IPS-15b (cell line): ENCODE measurements at regions not wholly inside any gene's neighbourhood (a gene's known extent, or its start where the extent isn't known, plus 50 kb on each side); places are given as distances from the start of the nearest gene placed in this dataset.
"Not testable (repeated sequence)": the region's sequence is repeated elsewhere in the genome, so short reads cannot be mapped to it uniquely, and the experiment has no call there.

ENCODE experiments used
- H3K27me3 ChIP-seq: one replicate; pipeline ENCODE4 v1.6.1; 2013; ENCODE audit warnings: low read length; ENCODE audit not compliant: control insufficient read depth, insufficient read depth
- H3K36me3 ChIP-seq: one replicate; pipeline ENCODE4 v1.6.1; 2013; ENCODE audit warnings: low read length; ENCODE audit not compliant: control insufficient read depth, insufficient read depth
- H3K4me1 ChIP-seq: one replicate; pipeline ENCODE4 v1.6.1; 2013; ENCODE audit warnings: mild to moderate bottlenecking, low read length; ENCODE audit not compliant: control insufficient read depth, insufficient read depth
- H3K4me3 ChIP-seq: one replicate; pipeline ENCODE4 v1.5.1; 2013; ENCODE audit warnings: low read depth, low read length
- H3K9ac ChIP-seq: one replicate; pipeline ENCODE4 v1.6.1; 2013; ENCODE audit warnings: low read depth, mild to moderate bottlenecking, low read length
- H3K9me3 ChIP-seq: one replicate; pipeline ENCODE4 v1.6.1; 2013; ENCODE audit warnings: mild to moderate bottlenecking, low read length; ENCODE audit not compliant: control insufficient read depth, insufficient read depth

- H3K36me3 ChIP-seq, H3K4me1 ChIP-seq, H3K27me3 ChIP-seq, H3K9me3 ChIP-seq, H3K9ac ChIP-seq, H3K4me3 ChIP-seq: not testable (repeated sequence)
Measured at GRCh38 chr14:105896206-105896605, 369.8 kb downstream of the TMEM121 start.

- H3K27me3 ChIP-seq, H3K4me3 ChIP-seq, H3K9me3 ChIP-seq, H3K36me3 ChIP-seq, H3K9ac ChIP-seq, H3K4me1 ChIP-seq: not testable (repeated sequence)
Measured at GRCh38 chr14:105896961-105897724, 370.8 kb downstream of the TMEM121 start.

- H3K4me1 ChIP-seq: no peaks in the 10 kb centered on the region
- no peak overlapping the region for H3K9ac ChIP-seq
- no peak overlapping the region for H3K4me3 ChIP-seq
- H3K36me3 ChIP-seq: no peaks in the 10 kb centered on the region
- peaks cover 9% of the 10 kb centered on the region for H3K9me3 ChIP-seq
- H3K27me3 ChIP-seq: no peaks in the 10 kb centered on the region
Measured at GRCh38 chr14:105897725-105898113, 371.3 kb downstream of the TMEM121 start.

- H3K9me3 ChIP-seq: peaks cover 9% of the 10 kb centered on the region
- H3K36me3 ChIP-seq: no peaks in the 10 kb centered on the region
- H3K4me3 ChIP-seq: no peak overlapping the region
- no peaks in the 10 kb centered on the region for H3K4me1 ChIP-seq
- no peaks in the 10 kb centered on the region for H3K27me3 ChIP-seq
- no peak overlapping the region for H3K9ac ChIP-seq
Measured at GRCh38 chr14:105898482-105899010, 372.2 kb downstream of the TMEM121 start.

- H3K9me3 ChIP-seq: peaks cover 9% of the 10 kb centered on the region
- no peaks in the 10 kb centered on the region for H3K4me1 ChIP-seq
- no peak overlapping the region for H3K9ac ChIP-seq
- H3K27me3 ChIP-seq: no peaks in the 10 kb centered on the region
- no peaks in the 10 kb centered on the region for H3K36me3 ChIP-seq
- H3K4me3 ChIP-seq: no peak overlapping the region
Measured at GRCh38 chr14:105899071-105899641, 372.8 kb downstream of the TMEM121 start.

GRCh38 chr14:105899657-105900397, 373.4 kb downstream of the TMEM121 start:
- H3K9me3 ChIP-seq: peaks cover 9% of the 10 kb centered on the region
- no peaks in the 10 kb centered on the region for H3K4me1 ChIP-seq
- no peak overlapping the region for H3K4me3 ChIP-seq
- H3K36me3 ChIP-seq: no peaks in the 10 kb centered on the region
- no peaks in the 10 kb centered on the region for H3K27me3 ChIP-seq
- no peak overlapping the region for H3K9ac ChIP-seq

- Histone ChIP-seq H3K9ac (no peak overlapping the region), H3K27me3 (no peaks in the 10 kb centered on the region), H3K36me3 (no peaks in the 10 kb centered on the region), H3K4me1 (no peaks in the 10 kb centered on the region), H3K4me3 (no peak overlapping the region), H3K9me3 (peaks cover 9% of the 10 kb centered on the region)
Measured at GRCh38 chr14:105900398-105901160, 374.2 kb downstream of the TMEM121 start.

GRCh38 chr14:105901226-105901625, 374.8 kb downstream of the TMEM121 start:
- Histone ChIP-seq H3K4me1 (no peaks in the 10 kb centered on the region), H3K27me3 (no peaks in the 10 kb centered on the region), H3K9ac (no peak overlapping the region), H3K36me3 (no peaks in the 10 kb centered on the region), H3K4me3 (no peak overlapping the region), H3K9me3 (peaks cover 9% of the 10 kb centered on the region)

- peaks cover 11% of the 10 kb centered on the region for H3K9me3 ChIP-seq
- H3K27me3 ChIP-seq: no peaks in the 10 kb centered on the region
- no peaks in the 10 kb centered on the region for H3K4me1 ChIP-seq
- no peaks in the 10 kb centered on the region for H3K36me3 ChIP-seq
- H3K9ac ChIP-seq: no peak overlapping the region
- H3K4me3 ChIP-seq: no peak overlapping the region
Measured at GRCh38 chr14:105902131-105902898, 375.9 kb downstream of the TMEM121 start.

- not testable (repeated sequence) for H3K36me3 ChIP-seq, H3K27me3 ChIP-seq, H3K9ac ChIP-seq, H3K4me3 ChIP-seq, H3K4me1 ChIP-seq
- H3K9me3 ChIP-seq: peaks cover 16% of the 10 kb centered on the region
Measured at GRCh38 chr14:105902899-105903165, 376.4 kb downstream of the TMEM121 start.

- Histone ChIP-seq H3K4me1 (no peaks in the 10 kb centered on the region), H3K4me3 (no peak overlapping the region), H3K36me3 (no peaks in the 10 kb centered on the region), H3K27me3 (no peaks in the 10 kb centered on the region), H3K9me3 (peaks cover 22% of the 10 kb centered on the region), H3K9ac (no peak overlapping the region)
Measured at GRCh38 chr14:105903971-105904370, 377.6 kb downstream of the TMEM121 start.
